ENCODE measurements at regions not wholly inside any gene's neighbourhood (a gene's known extent, or its start where the extent isn't known, plus 50 kb on each side); places are given as distances from the start of the nearest gene placed in this dataset.
"Not testable (repeated sequence)": the region's sequence is repeated elsewhere in the genome, so short reads cannot be mapped to it uniquely, and the experiment has no call there.

DNA sequence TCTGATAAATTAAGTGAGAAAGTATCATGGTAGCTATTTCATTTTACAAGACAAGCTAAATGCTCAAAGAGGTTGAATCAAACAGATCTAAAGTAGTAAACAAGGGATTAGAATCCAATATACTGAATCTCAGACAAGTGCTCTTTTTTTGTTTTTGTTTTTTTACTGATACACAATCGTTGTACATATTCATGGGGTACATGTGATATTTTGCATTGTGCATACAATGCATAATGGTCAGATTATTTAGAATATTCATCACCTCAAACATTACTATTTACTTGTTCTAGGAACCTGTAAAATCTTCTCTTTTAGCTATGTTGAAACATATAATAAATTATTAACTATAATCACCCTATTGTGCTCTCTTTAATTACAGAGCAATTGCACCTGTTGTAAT, 57.0 kb upstream of the HCRTR2 start:
- ChIA-PET CTCF (no interaction called here), POLR2A (no interaction called here)
- DNase-seq (ENCODE audit: extremely low spot score) = no peak
- TF ChIP-seq, protein P1, sequence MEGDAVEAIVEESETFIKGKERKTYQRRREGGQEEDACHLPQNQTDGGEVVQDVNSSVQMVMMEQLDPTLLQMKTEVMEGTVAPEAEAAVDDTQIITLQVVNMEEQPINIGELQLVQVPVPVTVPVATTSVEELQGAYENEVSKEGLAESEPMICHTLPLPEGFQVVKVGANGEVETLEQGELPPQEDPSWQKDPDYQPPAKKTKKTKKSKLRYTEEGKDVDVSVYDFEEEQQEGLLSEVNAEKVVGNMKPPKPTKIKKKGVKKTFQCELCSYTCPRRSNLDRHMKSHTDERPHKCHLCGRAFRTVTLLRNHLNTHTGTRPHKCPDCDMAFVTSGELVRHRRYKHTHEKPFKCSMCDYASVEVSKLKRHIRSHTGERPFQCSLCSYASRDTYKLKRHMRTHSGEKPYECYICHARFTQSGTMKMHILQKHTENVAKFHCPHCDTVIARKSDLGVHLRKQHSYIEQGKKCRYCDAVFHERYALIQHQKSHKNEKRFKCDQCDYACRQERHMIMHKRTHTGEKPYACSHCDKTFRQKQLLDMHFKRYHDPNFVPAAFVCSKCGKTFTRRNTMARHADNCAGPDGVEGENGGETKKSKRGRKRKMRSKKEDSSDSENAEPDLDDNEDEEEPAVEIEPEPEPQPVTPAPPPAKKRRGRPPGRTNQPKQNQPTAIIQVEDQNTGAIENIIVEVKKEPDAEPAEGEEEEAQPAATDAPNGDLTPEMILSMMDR (IDR thresholded peaks at IDR 0.05; ENCODE audit: control extremely low read depth, extremely low read depth, low read depth, missing control alignments) = no peak

DNA sequence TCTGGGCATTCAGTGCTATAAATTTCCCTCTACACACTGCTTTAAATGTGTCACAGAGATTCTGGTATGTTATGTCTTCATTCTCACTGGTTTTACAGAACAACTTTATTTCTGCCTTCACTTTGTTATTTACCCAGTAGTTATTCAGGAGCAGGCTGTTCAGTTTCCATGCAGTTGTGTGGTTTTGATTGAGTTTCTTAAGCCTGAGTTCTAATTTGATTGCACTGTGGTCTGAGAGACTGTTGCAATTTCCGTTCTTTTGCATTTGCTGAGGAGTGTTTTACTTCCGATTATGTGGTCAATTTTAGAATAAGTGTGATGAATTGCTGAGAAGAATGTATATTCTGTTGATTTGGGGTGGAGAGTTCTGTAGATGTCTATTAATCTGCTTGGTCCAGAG, 50.1 kb upstream of the HCRTR2 start:
- DNase-seq (ENCODE audit: extremely low spot score); CTCF ChIA-PET; POLR2A ChIA-PET: not testable (repeated sequence)
